SK-N-SH (cell line): ENCODE measurements at regions not wholly inside any gene's neighbourhood (a gene's known extent, or its start where the extent isn't known, plus 50 kb on each side); places are given as distances from the start of the nearest gene placed in this dataset.

Source experiments
- CTCF ChIA-PET: fragments of 300-600, 350-600 bp; formaldehyde crosslinking; extraction: SDS; loops from one replicate; lab custom pipeline; 2021; lab: Yijun Ruan, JAX
- POLR2A ChIA-PET: fragments of 350-600 bp; sonication (Branson Sonifier 250); formaldehyde crosslinking; extraction: SDS; loops from one replicate; lab custom pipeline; 2020; ENCODE audit warnings: antibody characterized with exemption, inconsistent platforms; lab: Yijun Ruan, JAX
- DNase-seq: peaks from one replicate; pipeline ENCODE4 v3.0.0; 2012
- H2AFZ ChIP-seq: fragments of 200-600 bp; sonication (generic); 2 replicates; pipeline ENCODE4 v1.8.1; 2016; ENCODE audit warnings: antibody characterized with exemption, mild to moderate bottlenecking, low read depth
- H3F3A ChIP-seq: fragments of 200-600 bp; sonication (generic); replicated peaks from 2 replicates; pipeline ENCODE3; 2016; ENCODE audit warnings: antibody characterized with exemption, mild to moderate bottlenecking; ENCODE audit not compliant: insufficient read depth
- H3K27ac ChIP-seq, 2 experiments: fragments of 200-500 bp in 1 of 2; fragments of 200-600 bp in 1 of 2; sonication (Bioruptor generic) in 1 of 2; sonication (generic), shearing (Covaris generic) in 1 of 2; 2 replicates each; pipeline versions ENCODE4 v1.5.1 to v1.6.1; 2014 to 2016; ENCODE audit warnings: low read depth in 2 of 2, inconsistent platforms in 1 of 2, low read length in 1 of 2, mild to moderate bottlenecking in 1 of 2, mixed read lengths in 1 of 2
- H3K27me3 ChIP-seq: fragments of 200-600 bp; sonication (generic), shearing (Covaris generic); 2 replicates; pipeline ENCODE4 v1.6.1; 2016; ENCODE audit warnings: mixed run types; ENCODE audit not compliant: insufficient read depth
- H3K36me3 ChIP-seq, 2 experiments: fragments of 200-500 bp in 1 of 2; fragments of 200-600 bp in 1 of 2; sonication (Bioruptor generic) in 1 of 2; sonication (generic) in 1 of 2; replicated peaks in 1 of 2; 2 replicates each; pipeline versions ENCODE3 to v1.5.1; 2014 to 2016; ENCODE audit warnings: low read length in 1 of 2, mild to moderate bottlenecking in 1 of 2; ENCODE audit not compliant: insufficient read depth in 2 of 2, control insufficient read depth in 1 of 2
- H3K4me1 ChIP-seq, 2 experiments: fragments of 200-500 bp in 1 of 2; fragments of 200-600 bp in 1 of 2; sonication (Bioruptor generic) in 1 of 2; sonication (generic), shearing (Covaris generic) in 1 of 2; 2 replicates each; pipeline versions ENCODE4 v1.5.1 to v1.6.1; 2014 to 2016; ENCODE audit warnings: low read depth in 1 of 2, low read length in 1 of 2, mixed run types in 1 of 2; ENCODE audit not compliant: insufficient read depth in 2 of 2, control insufficient read depth in 1 of 2
- H3K4me2 ChIP-seq: fragments of 200-600 bp; sonication (generic), shearing (Covaris generic); 2 replicates; pipeline ENCODE4 v1.6.1; 2017; ENCODE audit warnings: mixed run types
- H3K4me3 ChIP-seq, 2 experiments: fragments of 200-500 bp in 1 of 2; fragments of 200-600 bp in 1 of 2; sonication (Bioruptor generic) in 1 of 2; sonication (generic), shearing (Covaris generic) in 1 of 2; 2 replicates each; pipeline versions ENCODE4 v1.5.1 to v1.8.1; 2014 to 2016; ENCODE audit warnings: low read depth in 2 of 2, inconsistent platforms in 1 of 2, low read length in 1 of 2, mild to moderate bottlenecking in 1 of 2, mixed read lengths in 1 of 2, moderate library complexity in 1 of 2
- H3K79me2 ChIP-seq: fragments of 200-600 bp; sonication (generic); 2 replicates; pipeline ENCODE4 v1.8.1; 2017; ENCODE audit warnings: mild to moderate bottlenecking; ENCODE audit not compliant: insufficient read depth
- H3K9ac ChIP-seq: fragments of 200-600 bp; sonication (generic); 2 replicates; pipeline ENCODE4 v1.6.1; 2017; ENCODE audit warnings: mixed run types
- H3K9me2 ChIP-seq: fragments of 200-600 bp; sonication (generic); 2 replicates; pipeline ENCODE4 v1.6.1; 2017; ENCODE audit warnings: mixed run types
- H3K9me3 ChIP-seq: fragments of 200-600 bp; sonication (generic); 2 replicates; pipeline ENCODE4 v1.6.1; 2017; ENCODE audit warnings: mixed run types, mild to moderate bottlenecking, moderate library complexity
- H4K20me1 ChIP-seq: fragments of 200-600 bp; sonication (generic); 2 replicates; pipeline ENCODE4 v1.6.1; 2017; ENCODE audit warnings: mild to moderate bottlenecking, mixed run types; ENCODE audit not compliant: insufficient read depth
- CHD2 ChIP-seq: fragments of 150-350 bp; IDR thresholded peaks from 2 replicates; pipeline ENCODE4 v1.6.1; 2018; ENCODE audit warnings: low read length; ENCODE audit not compliant: partially characterized antibody
- EP300 ChIP-seq, 2 experiments: IDR thresholded peaks; 2 replicates each; pipeline versions ENCODE4 v1.4.0 to v1.6.1; 2012; ENCODE audit warnings: borderline replicate concordance in 1 of 2, low read depth in 1 of 2, low read length in 1 of 2
- EZH2phosphoT487 ChIP-seq: fragments of 200-600 bp; sonication (generic); IDR thresholded peaks from 2 replicates; pipeline ENCODE4 v1.6.1; 2017; ENCODE audit warnings: low read depth, mixed run types, mild to moderate bottlenecking, antibody characterized with exemption, moderate library complexity, borderline replicate concordance
- FOSL2 ChIP-seq: IDR thresholded peaks from 2 replicates; pipeline ENCODE4 v1.4.0; 2012; ENCODE audit warnings: low read depth, mild to moderate bottlenecking, moderate library complexity, borderline replicate concordance
- FOXM1 ChIP-seq: IDR thresholded peaks from 2 replicates; pipeline ENCODE4 v1.4.0; 2012; ENCODE audit warnings: low read depth, mild to moderate bottlenecking
- GABPA ChIP-seq: IDR thresholded peaks from 2 replicates; pipeline ENCODE4 v1.4.0; 2012; ENCODE audit warnings: low read depth, mild to moderate bottlenecking
- IRF3 ChIP-seq: fragments of 150-350 bp; IDR thresholded peaks from 2 replicates; pipeline ENCODE4 v1.6.1; 2016; ENCODE audit warnings: mild to moderate bottlenecking, low read depth, low read length
- JUND ChIP-seq: IDR thresholded peaks from 2 replicates; pipeline ENCODE4 v1.4.0; 2012
- MAX ChIP-seq: IDR thresholded peaks from 2 replicates; pipeline ENCODE4 v1.4.0; 2012; ENCODE audit warnings: low read depth
- NFIC ChIP-seq: IDR thresholded peaks from 2 replicates; pipeline ENCODE4 v1.4.0; 2012; ENCODE audit warnings: borderline replicate concordance
- NRF1 ChIP-seq: IDR thresholded peaks from 2 replicates; pipeline ENCODE4 v1.6.1; 2012; ENCODE audit warnings: low read depth, mild to moderate bottlenecking, low read length
- PBX3 ChIP-seq: IDR thresholded peaks from 2 replicates; pipeline ENCODE4; 2012
- RAD21 ChIP-seq: IDR thresholded peaks from 2 replicates; pipeline ENCODE4 v1.6.1; 2012; ENCODE audit warnings: mild to moderate bottlenecking, low read length
- RFX5 ChIP-seq: IDR thresholded peaks from 2 replicates; pipeline ENCODE4 v1.6.1; 2012; ENCODE audit warnings: mild to moderate bottlenecking, improper control_type of control experiment, low read length
- SMC3 ChIP-seq: IDR thresholded peaks from 2 replicates; pipeline ENCODE4 v1.6.1; 2012; ENCODE audit warnings: low read depth, low read length, improper control_type of control experiment
- TCF12 ChIP-seq: IDR thresholded peaks from 2 replicates; pipeline ENCODE4 v1.4.0; 2012
- TEAD4 ChIP-seq: IDR thresholded peaks from 2 replicates; pipeline ENCODE4 v1.4.0; 2012; ENCODE audit warnings: mild to moderate bottlenecking, borderline replicate concordance; ENCODE audit not compliant: insufficient read depth
- USF1 ChIP-seq: IDR thresholded peaks from 2 replicates; pipeline ENCODE4 v1.4.0; 2012; ENCODE audit warnings: low read depth, borderline replicate concordance
- USF2 ChIP-seq: fragments of 150-350 bp; IDR thresholded peaks from 2 replicates; pipeline ENCODE4 v1.6.1; 2017; ENCODE audit warnings: antibody characterized with exemption, low read length, low read depth, borderline replicate concordance
- ZBTB33 ChIP-seq: IDR thresholded peaks from 2 replicates; pipeline ENCODE4 v1.4.0; 2012; ENCODE audit warnings: low read depth, borderline replicate concordance
- WGBS: methylation state at CpG from one replicate; pipeline ENCODE4 v1.1.6; 2017; ENCODE audit warnings: low lambda C conversion rate; 5-methylcytosine and 5-hydroxymethylcytosine counted together

- CTCF ChIA-PET: no interaction called here
- Histone ChIP-seq H4K20me1 (no peaks in the 10 kb centered on the region), H3F3A (peaks cover 4% of the 10 kb centered on the region), H3K27me3 (no peaks in the 10 kb centered on the region), H3K9ac (no peak overlapping the region), H3K27ac (no peak overlapping the region), H3K4me3 (no peak overlapping the region), H2AFZ (no peak overlapping the region), H3K36me3 (no peaks in the 10 kb centered on the region), H3K4me1 (peaks cover 0 to 3% of the 10 kb centered on the region in 2 experiments; a peak in 2 of 4 replicates), H3K9me3 (no peaks in the 10 kb centered on the region), H3K79me2 (no peaks in the 10 kb centered on the region), H3K4me2 (no peak overlapping the region), H3K9me2 (no peaks in the 10 kb centered on the region)
- POLR2A ChIA-PET: no interaction called here
- WGBS: 82% methylated on average over 5 of the region's 5 CpGs
- no peak for DNase-seq
- TF ChIP-seq ZBTB33 (no peak), IRF3 (no peak)
Observed at GRCh38 chr9:79357194-79357593, 214.6 kb upstream of the TLE4 start.

DNA sequence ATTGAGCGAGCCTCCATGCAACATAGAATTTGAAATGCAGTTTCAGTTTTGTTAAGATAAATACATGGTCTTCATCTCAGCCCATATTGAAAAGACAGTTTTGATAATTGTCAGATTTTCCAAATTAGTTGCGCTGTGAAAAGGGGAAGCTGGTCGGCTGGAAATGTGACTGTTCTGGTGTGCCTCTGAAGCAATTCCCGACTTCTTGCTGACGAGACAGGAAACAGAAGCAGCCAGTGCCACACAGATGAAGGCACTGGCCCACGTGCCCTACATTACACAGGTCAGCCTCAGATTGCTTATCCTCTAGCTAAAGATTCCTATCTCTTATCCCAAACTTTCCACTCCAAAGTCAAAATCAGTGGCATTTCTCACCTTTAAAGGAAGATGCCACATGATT, 214.1 kb upstream of the TLE4 start:
- no peak overlapping the region for H2AFZ ChIP-seq
- no peaks in the 10 kb centered on the region for H3K79me2 ChIP-seq
- WGBS: 86% methylated on average over 6 of the region's 6 CpGs
- POLR2A ChIA-PET: no interaction called here
- no peak overlapping the region for H3K9ac ChIP-seq
- H3K27me3 ChIP-seq: no peaks in the 10 kb centered on the region
- CTCF ChIA-PET: no interaction called here
- H3K9me2 ChIP-seq: no peaks in the 10 kb centered on the region
- H3K36me3 ChIP-seq: no peaks in the 10 kb centered on the region
- H4K20me1 ChIP-seq: no peaks in the 10 kb centered on the region
- DNase-seq: no peak
- TF ChIP-seq FOXM1 (no peak), PBX3 (no peak), MAX (no peak), FOSL2 (no peak), TCF12 (no peak), NFIC (no peak), RAD21 (no peak), USF2 (no peak), EP300 (IDR thresholded peaks at IDR 0.05; ENCODE audit: borderline replicate concordance in 1 of 2, low read depth in 1 of 2, low read length in 1 of 2) (no peak), USF1 (no peak), EZH2phosphoT487 (no peak), TEAD4 (no peak), JUND (no peak), RFX5 (no peak), NRF1 (no peak), GABPA (no peak), CHD2 (no peak), IRF3 (no peak), SMC3 (no peak)
- peaks cover 4% of the 10 kb centered on the region for H3F3A ChIP-seq
- H3K4me1 ChIP-seq: peaks cover 0 to 3% of the 10 kb centered on the region in 2 experiments; a peak in 2 of 4 replicates
- no peaks in the 10 kb centered on the region for H3K9me3 ChIP-seq
- no peak overlapping the region for H3K27ac ChIP-seq
- H3K4me2 ChIP-seq: no peak overlapping the region
- H3K4me3 ChIP-seq: no peak overlapping the region
